ENCODE measurements at regions not wholly inside any gene's neighbourhood (a gene's known extent, or its start where the extent isn't known, plus 50 kb on each side); places are given as distances from the start of the nearest gene placed in this dataset.
"Not testable (repeated sequence)": the region's sequence is repeated elsewhere in the genome, so short reads cannot be mapped to it uniquely, and the experiment has no call there.

- DNase-seq (ENCODE audit: low read depth) = no peak
- TF ChIP-seq, protein P1, sequence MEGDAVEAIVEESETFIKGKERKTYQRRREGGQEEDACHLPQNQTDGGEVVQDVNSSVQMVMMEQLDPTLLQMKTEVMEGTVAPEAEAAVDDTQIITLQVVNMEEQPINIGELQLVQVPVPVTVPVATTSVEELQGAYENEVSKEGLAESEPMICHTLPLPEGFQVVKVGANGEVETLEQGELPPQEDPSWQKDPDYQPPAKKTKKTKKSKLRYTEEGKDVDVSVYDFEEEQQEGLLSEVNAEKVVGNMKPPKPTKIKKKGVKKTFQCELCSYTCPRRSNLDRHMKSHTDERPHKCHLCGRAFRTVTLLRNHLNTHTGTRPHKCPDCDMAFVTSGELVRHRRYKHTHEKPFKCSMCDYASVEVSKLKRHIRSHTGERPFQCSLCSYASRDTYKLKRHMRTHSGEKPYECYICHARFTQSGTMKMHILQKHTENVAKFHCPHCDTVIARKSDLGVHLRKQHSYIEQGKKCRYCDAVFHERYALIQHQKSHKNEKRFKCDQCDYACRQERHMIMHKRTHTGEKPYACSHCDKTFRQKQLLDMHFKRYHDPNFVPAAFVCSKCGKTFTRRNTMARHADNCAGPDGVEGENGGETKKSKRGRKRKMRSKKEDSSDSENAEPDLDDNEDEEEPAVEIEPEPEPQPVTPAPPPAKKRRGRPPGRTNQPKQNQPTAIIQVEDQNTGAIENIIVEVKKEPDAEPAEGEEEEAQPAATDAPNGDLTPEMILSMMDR (IDR thresholded peaks at IDR 0.05; ENCODE audit: low read depth, low read length, missing control alignments) = no peak
- no peak overlapping the region for H3K4me3 ChIP-seq (ENCODE audit: low read depth, low read length)
Observed at GRCh38 chr17:68679882-68680281, 78.7 kb upstream of the FAM20A start.

DNA sequence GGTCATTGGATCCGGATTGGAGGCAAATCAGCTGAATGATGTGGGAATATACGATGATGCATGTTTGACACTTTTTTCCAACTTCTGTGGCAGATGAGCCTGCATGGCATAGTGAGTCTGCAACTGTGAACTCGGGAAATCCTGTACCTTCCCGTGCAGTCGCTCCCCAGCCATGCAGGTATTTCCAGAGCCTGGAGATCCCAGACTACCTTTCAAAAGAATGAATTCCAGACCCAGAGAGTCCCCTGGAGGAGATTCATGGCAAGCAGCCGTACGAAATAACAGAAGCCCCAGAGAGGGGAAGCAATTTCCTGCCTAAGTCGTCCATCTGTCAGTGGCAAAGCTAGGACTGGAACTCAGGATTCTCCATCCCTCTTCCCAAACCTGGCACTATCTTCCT lies 75.7 kb upstream of the FAM20A start:
- TF ChIP-seq, protein P1 (IDR thresholded peaks at IDR 0.05; ENCODE audit: low read depth, low read length, missing control alignments) = no peak
- no peak for DNase-seq (ENCODE audit: low read depth)
- no peak overlapping the region for H3K4me3 ChIP-seq (ENCODE audit: low read depth, low read length)

GRCh38 chr17:68675723-68676122 lies 74.6 kb upstream of the FAM20A start:
- no peak overlapping the region for H3K4me3 ChIP-seq (ENCODE audit: low read depth, low read length)
- TF ChIP-seq, protein P1 (IDR thresholded peaks at IDR 0.05; ENCODE audit: low read depth, low read length, missing control alignments) = no peak
- DNase-seq (ENCODE audit: low read depth) = no peak

- no peak for DNase-seq (ENCODE audit: low read depth)
- TF ChIP-seq, protein P1 (IDR thresholded peaks at IDR 0.05; ENCODE audit: low read depth, low read length, missing control alignments) = no peak
- no peak overlapping the region for H3K4me3 ChIP-seq (ENCODE audit: low read depth, low read length)
Observed at GRCh38 chr17:68674029-68674925, 73.1 kb upstream of the FAM20A start.

- TF ChIP-seq, protein P1 (IDR thresholded peaks at IDR 0.05; ENCODE audit: low read depth, low read length, missing control alignments) = no peak
- no peak overlapping the region for H3K4me3 ChIP-seq (ENCODE audit: low read depth, low read length)
- DNase-seq (ENCODE audit: low read depth) = no peak
Observed at GRCh38 chr17:68670967-68671693, 70.0 kb upstream of the FAM20A start.

- not testable (repeated sequence) for H3K4me3 ChIP-seq (ENCODE audit: low read depth, low read length); DNase-seq (ENCODE audit: low read depth)
Observed at GRCh38 chr17:68666438-68666837, 65.3 kb upstream of the FAM20A start.

- TF ChIP-seq, protein P1 (IDR thresholded peaks at IDR 0.05; ENCODE audit: low read depth, low read length, missing control alignments) = no peak
- H3K4me3 ChIP-seq (ENCODE audit: low read depth, low read length) = no peak overlapping the region
- no peak for DNase-seq (ENCODE audit: low read depth)
Observed at GRCh38 chr17:68665373-68665772, 64.2 kb upstream of the FAM20A start.

Data from GM12864 (cell line).